NCI-H345 treated with DMSO at 0.1 percent for 48 hours (cell line): ENCODE measurements at regions not wholly inside any gene's neighbourhood (a gene's known extent, or its start where the extent isn't known, plus 50 kb on each side); places are given as distances from the start of the nearest gene placed in this dataset.

ENCODE experiments used
- DNase-seq: peaks from one replicate; lab custom pipeline; 2025; ENCODE audit not compliant: unreplicated experiment; lab: John Stamatoyannopoulos, UW

- no peak for DNase-seq
These were observed 287.7 kb upstream of the NXPH2 start for GRCh38 chr2:139067874-139068273.

- DNase-seq = no peak
These were observed 286.9 kb upstream of the NXPH2 start for GRCh38 chr2:139067072-139067471.

GRCh38 chr2:139064159-139064558 lies 284.0 kb upstream of the NXPH2 start:
- DNase-seq = no peak

- DNase-seq = no peak
These were observed 279.4 kb upstream of the NXPH2 start for GRCh38 chr2:139059617-139060016.

GRCh38 chr2:139055202-139055601 lies 275.0 kb upstream of the NXPH2 start:
- no peak for DNase-seq

- no peak for DNase-seq
These were observed 267.8 kb upstream of the NXPH2 start for GRCh38 chr2:139048017-139048416.

- no peak for DNase-seq
These were observed 265.3 kb upstream of the NXPH2 start for GRCh38 chr2:139045524-139045923.

GRCh38 chr2:139034064-139034463 lies 253.9 kb upstream of the NXPH2 start:
- no peak for DNase-seq

- no peak for DNase-seq
These were observed 253.1 kb upstream of the NXPH2 start for GRCh38 chr2:139033300-139033699.

- no peak for DNase-seq
These were observed 251.5 kb upstream of the NXPH2 start for GRCh38 chr2:139031722-139032121.

- DNase-seq = no peak
These were observed 240.1 kb upstream of the NXPH2 start for GRCh38 chr2:139020287-139020686.

- no peak for DNase-seq
These were observed 238.1 kb upstream of the NXPH2 start for GRCh38 chr2:139018252-139018651.

GRCh38 chr2:139007130-139007529 lies 226.9 kb upstream of the NXPH2 start:
- no peak for DNase-seq

GRCh38 chr2:139000131-139000785 lies 220.1 kb upstream of the NXPH2 start:
- DNase-seq = no peak

- DNase-seq = no peak
These were observed 217.8 kb upstream of the NXPH2 start for GRCh38 chr2:138997856-138998517.

GRCh38 chr2:138997346-138997745 lies 217.2 kb upstream of the NXPH2 start:
- no peak for DNase-seq

GRCh38 chr2:138994502-138994901 lies 214.3 kb upstream of the NXPH2 start:
- DNase-seq = no peak

- no peak for DNase-seq
These were observed 205.7 kb upstream of the NXPH2 start for GRCh38 chr2:138985881-138986280.

GRCh38 chr2:138979131-138979785 lies 199.1 kb upstream of the NXPH2 start:
- no peak for DNase-seq

- no peak for DNase-seq
These were observed 194.5 kb upstream of the NXPH2 start for GRCh38 chr2:138974651-138975050.

- DNase-seq = no peak
These were observed 184.2 kb upstream of the NXPH2 start for GRCh38 chr2:138964418-138964817.

GRCh38 chr2:138962686-138963085 lies 182.5 kb upstream of the NXPH2 start:
- DNase-seq = no peak
